NCI-H82 treated with DMSO at 0.1 percent for 48 hours (cell line): ENCODE measurements at regions not wholly inside any gene's neighbourhood (a gene's known extent, or its start where the extent isn't known, plus 50 kb on each side); places are given as distances from the start of the nearest gene placed in this dataset.
"Not testable (repeated sequence)": the region's sequence is repeated elsewhere in the genome, so short reads cannot be mapped to it uniquely, and the experiment has no call there.

Experiments used
- DNase-seq: peaks from one replicate; lab custom pipeline; 2025; ENCODE audit not compliant: unreplicated experiment; lab: John Stamatoyannopoulos, UW

DNA sequence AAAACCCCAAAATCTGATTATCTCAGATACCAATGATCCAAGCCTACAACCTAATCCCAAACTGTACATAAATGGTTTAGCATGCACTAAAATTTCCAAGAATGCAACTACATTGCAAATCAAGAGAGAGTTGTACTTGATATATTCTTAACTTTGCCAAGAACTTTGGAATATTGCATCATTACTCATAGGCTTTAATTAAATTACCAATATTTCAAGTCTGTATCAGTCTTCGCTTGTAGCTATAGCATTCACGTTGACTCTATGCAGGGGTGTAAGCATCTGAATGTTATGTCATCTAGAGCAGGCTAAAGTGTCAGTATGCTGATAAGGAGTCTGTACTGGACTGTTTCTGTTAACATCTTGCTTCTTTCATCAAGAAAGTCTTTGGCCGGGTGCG is 56.3 kb downstream of the FOXI3 start:
- DNase-seq, result no peak

DNA sequence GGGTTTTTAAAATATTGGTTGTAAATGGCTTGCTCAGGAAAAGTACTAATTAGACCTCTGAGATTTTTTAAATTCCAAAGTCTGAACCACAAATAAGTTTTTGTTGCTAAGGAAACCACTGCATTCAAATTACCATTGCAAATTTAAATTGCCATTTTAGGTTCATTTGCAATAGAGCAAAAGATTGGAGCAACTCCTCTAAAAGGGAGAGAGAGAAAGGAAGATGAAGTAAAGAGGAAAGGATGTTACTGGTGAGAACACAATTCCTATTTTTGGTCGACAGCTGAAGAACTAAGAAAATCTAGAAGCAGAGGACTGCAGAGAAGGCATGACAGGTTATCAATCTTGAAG is 74.9 kb downstream of the FOXI3 start:
- no peak for DNase-seq

DNA sequence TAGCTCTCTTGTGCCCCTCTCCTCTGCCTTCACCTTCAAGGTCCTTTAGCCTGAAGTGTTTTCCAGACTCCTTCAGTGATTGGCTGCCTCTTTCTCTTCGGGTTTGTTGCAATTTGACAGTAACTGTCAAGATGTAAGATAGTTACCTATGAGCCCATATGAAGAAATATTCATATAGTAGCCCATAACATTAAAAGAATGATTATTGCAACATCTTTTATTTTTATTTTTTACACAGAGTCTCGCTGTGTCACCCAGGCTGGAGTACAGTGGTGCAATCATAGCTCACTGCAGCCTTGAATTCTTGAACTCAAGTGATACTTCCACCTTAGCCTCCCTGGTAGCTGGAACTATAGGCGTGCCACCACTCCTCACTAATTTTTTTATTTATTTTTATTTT is 80.5 kb downstream of the FOXI3 start:
- no peak for DNase-seq

DNA sequence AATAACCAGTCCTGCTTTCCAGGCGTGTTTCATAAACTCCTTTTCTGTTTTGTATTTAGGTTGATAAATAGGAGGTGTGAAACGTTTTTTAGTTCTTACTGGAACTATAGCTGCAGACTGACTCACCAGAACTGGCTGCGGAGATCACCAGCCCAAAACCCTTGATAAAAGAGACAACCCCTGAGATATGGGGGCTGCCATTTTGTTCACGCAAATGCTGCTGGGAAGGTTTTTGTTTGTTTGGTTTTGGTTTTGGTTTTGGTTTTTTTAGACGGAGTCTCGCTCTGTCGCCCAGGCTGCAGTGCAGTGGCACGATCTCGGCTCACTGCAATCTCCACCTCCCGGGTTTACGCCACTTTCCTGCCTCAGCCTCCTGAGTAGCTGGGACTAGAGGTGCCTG is 87.1 kb downstream of the FOXI3 start:
- not testable (repeated sequence) for DNase-seq

DNA sequence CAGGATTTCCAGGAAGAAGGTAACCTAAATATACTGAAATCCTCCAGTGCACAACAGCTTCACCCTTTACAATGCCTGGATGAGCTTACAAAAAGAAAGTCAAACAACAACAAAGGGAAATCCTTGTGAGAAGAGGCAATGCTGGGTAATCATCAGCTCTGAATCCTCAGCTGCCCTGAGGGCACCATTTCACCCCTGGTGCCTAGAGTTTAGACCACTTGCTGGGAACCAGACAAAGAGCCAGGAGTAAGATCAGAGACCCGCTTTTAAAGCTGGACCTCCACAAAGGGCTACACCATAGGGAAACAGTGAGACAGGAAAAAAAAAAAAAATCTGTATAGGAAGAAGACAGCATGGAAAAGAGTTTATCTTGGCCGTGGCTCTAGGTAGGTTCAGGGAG is 97.0 kb downstream of the FOXI3 start:
- DNase-seq, result no peak

DNA sequence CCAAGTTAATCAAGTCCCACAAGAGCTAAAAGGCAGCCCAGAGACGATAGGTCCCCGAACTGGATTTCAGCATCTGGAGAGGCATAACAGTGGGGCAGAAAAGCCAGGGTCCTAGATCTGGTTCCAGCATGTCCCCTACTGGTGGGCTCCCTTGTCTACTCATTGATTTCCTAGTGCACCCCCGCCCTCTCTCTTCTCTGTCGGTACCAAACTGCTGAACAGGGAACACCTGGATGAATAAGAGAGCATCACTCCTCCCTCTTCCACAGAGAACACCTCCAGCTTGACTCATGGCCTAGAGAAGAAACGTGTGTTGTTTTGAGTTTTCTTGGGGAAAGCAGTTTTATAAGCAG is 101.3 kb downstream of the FOXI3 start:
- no peak for DNase-seq

DNA sequence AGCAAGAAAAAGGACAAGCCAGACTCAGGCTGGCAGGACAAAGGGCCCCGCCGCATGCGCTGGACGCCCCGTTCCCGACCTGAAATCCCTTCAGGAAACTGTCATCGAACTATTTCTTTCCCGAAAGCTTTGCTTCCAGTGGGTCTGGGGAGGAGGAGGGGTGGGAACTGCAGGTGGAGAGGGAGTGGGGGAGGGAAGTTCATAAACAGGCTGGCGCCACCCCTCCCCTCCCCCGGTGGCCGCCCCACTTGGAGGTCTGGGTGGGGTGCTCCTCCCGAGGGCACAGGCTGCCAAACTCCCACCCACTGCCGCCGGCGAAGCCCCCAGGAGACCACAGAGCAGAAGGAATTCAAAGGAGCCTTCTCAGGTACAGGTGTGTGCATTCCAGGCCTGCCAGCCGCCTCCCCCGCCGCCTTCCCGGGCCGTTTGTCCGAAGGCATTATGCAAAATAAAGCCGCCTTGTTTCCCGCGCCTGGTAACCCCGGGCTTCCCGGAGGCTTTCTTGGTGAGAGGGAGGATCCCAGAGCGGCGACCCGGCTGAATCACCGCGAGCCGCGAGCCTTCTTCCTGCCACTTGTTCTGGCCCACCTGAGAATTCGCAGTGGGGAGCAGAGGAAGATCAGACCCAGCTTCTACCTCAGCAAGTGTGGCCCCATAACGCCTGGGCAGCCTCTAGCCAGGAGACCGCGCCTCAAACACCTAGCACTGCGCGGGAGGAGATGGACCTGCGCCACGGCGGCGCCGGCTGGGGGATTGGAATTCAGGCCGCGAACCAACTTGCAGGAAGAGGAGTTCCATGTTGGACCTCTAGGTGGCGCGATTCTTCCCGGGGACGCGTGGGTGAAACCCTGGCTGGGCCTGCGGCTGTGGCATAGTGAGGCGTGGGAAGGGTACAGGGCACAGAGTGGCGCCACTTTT is 101.9 kb downstream of the FOXI3 start:
- DNase-seq, result peak; percentile 31

DNA sequence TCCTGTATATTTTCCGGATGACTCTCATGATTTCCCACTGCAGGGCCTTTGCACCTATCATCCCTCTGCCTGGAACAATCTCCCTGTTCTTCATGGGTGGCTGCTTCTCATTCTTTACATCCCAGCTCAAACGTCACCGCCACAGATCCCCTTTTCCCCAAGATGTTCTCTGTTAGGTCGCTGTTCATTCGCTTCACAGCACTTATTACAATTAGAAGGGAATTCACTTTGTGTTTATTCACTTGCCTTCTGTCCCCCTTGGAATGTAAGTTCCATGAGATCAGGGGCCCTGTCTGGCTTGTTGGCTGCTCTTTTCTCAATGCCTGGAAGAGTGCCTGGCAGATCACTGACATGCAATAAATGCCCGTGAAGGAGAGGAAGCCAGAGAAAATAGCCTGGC is 106.7 kb downstream of the FOXI3 start:
- DNase-seq, result no peak

DNA sequence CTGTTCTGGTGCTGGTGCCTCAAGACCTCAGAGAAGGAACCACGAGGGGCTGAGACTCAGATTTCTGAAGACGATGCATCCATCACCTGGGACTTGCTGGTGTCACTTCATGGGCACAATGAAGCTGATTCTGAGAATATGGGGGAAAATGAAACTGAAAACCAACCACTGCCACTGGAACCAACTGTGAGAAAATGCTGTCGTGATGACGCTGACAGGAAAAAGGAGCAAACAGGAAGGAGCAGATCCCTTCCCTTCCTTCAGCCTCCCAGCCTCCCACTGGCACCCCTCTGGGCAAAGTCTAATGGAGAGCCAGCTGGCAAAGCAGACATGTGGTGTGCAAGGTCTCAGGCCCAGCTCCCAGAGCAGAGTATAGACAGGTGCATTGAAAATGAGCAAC is 109.7 kb downstream of the FOXI3 start:
- no peak for DNase-seq

DNA sequence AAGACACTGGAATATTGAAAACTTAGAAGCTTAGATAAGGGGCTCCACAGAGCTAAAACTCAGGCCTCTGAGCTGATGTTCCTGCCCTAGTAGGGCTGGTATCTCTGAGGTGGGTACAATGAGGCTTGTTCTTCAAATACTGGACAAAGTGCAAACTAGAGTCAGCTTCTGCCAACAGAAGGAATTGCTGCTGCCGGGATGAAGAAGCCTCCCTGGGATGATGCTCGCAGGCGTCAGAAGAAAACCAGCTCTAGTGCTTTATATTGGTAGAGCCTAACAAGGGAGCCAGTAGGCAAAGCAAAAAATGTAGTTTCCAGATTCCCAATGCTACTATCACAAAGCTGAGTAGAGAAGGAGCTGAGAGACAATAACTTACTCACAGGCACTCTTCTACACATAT is 118.1 kb downstream of the FOXI3 start:
- no peak for DNase-seq

DNA sequence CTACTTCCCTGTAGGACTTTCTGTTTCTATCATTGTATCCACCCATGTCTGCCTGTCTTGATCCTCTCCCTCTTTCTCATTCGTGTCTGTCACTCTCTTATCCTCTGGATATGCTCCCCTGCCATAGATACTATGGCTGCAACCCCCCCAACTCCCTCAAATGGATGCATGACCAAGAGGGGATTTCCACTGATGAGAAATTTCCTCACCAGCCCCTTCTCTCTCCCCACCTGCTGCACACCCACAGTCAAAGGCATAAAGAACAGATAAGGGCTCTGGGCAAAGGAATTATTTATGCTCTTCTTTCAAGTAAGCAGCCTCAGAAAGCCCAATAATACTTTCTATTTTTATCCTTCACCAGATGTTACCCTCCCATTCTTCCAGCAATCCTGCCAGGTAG is 121.3 kb downstream of the FOXI3 start:
- no peak for DNase-seq

DNA sequence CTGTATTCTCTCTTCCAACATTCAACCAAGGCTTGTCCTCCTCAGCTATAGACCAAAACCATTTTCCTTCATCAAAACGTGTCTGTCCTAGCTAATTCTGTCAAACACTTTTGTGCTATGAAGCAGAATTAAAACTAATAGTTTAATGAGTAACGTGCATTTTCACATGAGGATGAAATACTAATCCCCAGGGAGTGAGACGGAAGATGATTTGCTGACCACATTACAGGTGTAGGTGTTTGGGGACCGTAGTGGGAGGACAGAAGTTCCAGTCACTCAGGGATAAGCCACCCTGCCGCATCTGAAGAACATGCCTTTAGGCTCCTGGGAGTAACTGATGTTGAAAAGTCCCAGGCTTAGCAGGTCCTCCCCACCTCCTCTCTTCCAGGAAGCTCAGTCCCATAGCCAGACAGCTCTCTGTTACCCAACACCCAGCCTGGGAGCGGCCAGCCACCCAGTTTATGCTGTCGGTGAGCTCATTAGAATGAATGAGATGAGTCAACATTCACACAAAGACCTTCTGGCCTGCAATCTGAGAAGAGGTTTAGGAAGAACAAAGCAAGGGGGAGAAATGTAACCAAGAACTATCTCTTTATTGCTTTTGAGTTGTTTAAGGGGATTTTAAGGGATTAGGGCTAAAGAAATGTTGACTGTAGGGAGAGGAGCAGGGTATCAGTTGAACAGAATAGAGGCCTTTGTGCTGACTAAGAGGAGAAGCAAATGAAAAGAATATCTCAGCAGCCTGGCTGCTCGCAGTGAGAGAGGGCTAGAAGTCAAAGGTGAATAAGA is 122.5 kb downstream of the FOXI3 start:
- DNase-seq, result peak; percentile 96

DNA sequence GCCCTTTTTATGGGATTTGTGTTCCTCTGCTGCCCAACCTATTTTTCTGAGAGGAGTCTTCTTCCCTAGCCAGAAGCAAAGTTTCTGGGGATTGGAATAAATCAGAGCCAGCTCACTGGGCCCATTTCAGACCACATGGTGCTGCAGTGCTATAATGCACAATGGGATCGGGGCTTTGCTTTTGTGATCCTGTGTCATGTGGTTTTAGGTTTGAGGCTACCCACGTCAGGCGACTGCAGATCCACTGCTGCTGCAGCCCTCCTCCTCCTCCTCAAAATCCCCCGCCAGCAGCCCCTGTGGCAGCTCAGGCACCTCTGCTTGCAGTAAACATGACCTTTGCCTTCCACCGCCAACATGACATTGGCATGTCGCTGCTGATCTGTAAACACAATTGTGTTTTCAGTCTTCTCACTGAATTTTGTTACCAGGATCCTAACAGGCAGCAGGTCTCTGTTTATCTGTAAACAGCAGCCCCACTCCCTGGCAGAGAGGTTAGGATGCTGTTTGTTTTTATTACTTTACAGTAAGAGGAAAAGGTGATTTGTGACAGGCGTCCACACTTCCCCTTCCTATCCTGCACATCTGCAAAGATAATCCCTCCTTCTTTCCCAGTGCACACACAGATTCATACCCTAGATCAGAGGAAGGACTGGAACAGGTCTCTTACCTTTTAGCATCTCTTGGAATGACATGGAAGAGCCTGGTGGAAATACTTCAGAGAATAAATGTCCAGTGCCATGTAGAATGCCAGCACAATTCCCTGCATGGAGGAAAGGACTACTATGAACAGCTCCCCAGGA is 130.8 kb downstream of the FOXI3 start:
- no peak for DNase-seq

DNA sequence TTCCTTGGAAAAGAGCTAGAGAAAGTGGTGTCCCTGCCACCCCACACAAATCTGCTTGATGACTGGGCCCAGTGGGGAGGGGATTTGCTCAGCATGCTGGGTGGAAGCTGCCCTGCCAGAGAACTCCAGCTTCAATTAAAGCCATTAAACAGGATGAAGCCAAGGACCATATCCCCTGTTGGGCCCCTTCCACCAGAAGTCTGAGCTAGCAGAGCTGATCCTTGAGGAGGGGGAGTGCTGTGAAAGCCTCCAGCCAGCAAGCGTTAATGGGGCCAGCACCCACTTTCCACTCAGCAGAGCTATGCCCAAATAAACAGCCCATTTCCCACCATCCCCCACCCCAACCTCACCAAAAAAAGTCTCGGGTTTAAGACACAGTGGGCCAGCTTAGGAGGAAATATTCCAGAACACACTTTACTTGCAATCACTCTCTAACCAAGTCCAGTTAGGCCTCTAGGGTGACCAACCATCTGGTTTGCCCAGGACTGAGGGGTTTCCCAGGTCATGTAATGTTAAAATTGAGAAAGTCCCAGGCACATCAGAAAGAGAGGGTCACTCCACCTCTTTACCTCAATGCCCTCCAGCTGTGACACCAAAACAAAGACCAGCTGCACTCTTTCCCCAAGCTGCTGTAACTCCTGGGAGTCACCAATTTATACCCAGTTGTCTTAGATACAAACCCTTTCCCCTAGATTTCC is 132.3 kb downstream of the FOXI3 start:
- peak; percentile 78 for DNase-seq

DNA sequence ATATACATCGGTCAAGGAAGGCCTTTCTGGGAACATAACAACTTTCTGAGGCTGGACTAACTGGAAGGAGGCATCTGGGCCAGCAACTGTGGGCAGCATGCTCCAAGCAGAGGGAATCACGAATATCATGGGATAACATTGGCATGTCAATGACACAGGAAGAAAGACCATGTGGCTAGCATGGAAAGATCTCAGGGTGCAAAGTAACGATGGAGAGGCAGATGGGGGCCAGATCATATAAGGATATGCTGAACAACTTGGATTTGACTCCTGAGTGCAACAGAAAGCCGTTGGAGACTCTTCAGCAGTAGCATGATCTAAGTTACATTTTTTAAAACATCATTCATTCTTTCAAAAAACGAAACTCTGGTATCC is 133.6 kb downstream of the FOXI3 start:
- DNase-seq, result no peak

DNA sequence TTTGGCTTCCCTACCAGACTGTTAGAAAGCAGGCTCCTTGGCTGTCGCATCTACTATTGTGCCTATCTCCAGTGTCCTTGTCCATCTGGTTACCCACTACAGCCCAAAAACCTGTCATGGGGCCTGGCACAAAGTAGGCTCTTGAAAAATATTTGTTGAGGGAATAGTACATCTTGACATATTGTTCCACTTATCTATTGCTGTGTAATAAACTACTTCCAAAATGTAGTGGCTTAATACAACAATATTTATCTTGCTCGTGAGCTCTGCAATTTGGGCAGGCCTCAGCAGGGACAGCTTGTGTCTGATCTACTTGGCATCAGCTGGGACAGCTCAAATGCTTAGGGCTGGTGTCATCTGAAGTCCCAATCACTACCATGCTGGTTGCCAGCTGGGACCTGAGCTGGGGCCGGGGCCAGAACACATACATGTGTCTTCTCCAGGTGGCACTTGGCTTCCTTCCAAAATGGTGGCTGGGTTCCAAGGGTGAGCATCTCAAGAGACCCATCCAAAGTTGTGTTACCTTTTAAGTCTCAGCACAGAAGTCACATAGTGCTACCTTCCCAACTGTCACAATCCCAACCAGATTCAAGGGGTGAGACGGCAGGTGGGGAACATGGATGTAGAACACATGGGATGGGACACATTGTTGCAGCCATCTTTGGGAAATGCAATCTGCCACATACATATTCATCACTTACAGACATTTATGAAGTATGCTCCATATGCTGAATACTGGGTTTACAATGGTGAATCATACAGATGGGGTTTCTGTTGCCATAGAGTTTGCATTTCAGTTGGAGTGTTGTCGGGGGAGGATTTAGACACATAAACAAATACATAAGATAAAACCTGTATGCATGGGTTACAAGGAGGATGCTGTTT is 134.2 kb downstream of the FOXI3 start:
- DNase-seq, result no peak

DNA sequence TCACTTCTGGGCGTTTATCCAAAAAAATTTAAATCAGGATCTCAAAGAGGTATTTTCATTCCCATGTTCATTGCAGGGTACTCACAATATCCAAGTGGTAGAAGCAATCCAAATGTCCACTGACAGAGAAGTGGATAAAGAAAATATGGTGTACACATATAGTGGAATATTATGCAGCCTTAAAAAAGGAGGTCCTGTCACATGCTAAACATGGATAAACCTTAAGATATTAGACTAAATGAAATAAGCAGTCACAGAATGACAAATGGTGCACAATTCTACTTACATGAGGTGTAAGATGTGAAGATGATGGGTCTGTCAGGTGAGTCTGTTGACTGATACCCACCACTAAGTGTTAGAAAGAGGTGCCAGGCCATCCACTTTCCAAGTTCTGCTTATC is 140.6 kb downstream of the THNSL2 start:
- no peak for DNase-seq

DNA sequence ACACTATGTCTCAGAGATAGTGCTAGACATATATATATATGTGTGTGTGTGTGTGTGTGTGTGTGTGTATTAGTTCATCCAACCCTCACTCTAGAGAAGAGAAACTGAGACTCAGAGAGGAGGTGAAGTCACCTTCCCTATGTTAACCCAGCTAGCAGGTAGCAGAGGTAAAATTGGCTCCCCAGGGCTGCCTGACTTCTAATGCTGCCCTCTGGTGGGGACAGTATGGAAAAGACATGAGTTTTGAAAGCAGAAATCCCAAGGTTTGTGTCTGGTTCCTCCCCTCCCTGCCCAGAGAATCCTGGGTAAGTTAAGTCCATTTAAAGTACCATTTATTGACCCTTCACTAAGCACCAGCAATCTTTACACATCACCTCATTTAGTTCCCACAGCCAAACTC is 137.7 kb downstream of the THNSL2 start:
- no peak for DNase-seq

DNA sequence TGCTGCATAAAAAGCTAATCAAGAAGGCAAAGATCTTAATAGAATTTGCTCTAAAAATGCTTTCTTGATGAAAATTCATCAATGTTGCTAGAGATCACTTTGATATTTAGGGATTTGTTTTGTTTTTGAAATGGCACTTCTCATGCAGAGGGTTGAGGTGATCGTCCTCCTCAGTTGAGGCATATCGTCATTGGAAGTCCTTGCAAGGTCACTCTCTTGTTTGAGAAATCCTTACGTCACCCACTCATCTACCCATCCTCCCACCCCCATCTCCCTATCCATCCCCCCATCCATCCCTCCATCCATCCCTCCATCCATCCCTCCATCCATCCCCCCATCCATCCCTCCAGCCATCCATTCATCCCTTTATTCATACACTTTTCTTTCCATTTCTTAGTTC is 133.7 kb downstream of the THNSL2 start:
- no peak for DNase-seq

DNA sequence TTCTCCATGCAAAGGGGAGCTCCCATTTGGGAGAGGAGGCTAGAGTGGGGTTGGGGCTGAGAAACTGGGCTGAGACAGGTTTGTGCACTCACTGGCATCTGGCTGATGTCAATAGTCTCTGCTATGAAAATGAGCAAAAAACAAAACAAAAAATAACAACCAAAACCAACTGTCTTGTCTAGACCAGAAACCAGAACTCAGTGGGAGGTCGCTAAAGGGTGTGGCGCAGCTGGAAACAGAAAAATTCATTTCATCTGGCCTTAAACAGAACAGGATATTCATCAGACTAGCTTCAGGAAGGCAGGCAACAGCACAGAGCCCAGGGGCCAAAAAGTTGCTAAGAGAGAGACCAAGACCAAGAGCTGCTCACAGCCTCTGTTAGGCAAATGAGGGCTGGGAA is 126.1 kb downstream of the THNSL2 start:
- no peak for DNase-seq
